ENCODE measurements at regions not wholly inside any gene's neighbourhood (a gene's known extent, or its start where the extent isn't known, plus 50 kb on each side); places are given as distances from the start of the nearest gene placed in this dataset.
"Not testable (repeated sequence)": the region's sequence is repeated elsewhere in the genome, so short reads cannot be mapped to it uniquely, and the experiment has no call there.

DNA sequence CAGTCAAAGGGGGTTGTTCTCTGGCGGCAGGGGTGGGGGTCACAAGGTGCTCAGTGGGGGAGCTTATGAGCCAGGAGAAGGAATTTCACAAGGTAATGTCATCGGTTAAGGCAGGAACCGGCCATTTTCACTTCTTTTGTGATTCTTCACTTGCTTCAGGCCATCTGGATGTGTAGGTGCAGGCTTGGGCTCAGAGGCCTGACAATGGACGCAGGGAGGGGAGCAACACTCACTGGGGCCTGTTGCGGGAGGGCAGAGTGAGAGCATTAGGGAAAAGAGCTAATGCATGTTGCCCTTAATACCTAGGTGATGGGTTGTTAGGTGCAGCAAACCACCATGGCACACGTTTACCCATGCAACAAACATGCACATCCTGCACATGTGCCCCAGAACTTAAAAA lies 98.0 kb upstream of the FAM47A start:
- DNase-seq: not testable (repeated sequence)

DNA sequence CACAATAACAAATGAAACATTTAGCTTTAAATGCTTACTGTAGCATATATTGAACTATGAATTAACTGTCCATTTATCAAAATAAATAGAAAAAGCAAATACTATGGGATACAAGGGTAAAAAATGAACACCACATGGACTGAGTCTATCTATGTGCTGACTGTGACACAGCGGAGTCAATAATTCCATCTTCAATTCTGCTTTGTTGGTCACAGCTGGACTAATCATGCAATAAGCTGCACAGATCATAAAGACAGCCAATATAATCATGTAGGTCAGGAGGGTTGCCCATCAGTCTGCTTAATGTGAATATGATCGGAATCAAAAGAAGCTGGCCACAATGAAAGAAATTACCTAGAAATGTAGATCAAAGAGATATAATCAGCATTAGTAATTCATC lies 95.7 kb upstream of the FAM47A start:
- DNase-seq: no peak

DNA sequence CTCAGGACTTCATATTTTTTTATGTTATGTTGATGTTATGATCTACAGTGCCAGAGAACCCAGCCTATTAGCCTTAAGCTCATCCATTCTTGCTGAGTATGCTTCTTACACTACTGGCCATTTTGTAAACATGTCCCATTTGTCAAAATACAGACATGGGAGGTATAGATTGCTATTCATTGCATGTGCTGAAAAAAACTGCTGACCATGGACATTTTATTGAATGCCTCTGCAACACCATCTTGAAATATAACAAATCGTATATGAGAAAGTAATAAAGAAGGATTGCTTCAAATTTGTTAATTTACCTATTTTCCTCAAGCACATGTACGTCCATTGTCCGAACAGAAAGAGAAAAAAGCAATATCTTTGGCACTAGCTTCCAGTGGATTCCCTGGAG lies 91.5 kb upstream of the FAM47A start:
- DNase-seq: no peak

DNA sequence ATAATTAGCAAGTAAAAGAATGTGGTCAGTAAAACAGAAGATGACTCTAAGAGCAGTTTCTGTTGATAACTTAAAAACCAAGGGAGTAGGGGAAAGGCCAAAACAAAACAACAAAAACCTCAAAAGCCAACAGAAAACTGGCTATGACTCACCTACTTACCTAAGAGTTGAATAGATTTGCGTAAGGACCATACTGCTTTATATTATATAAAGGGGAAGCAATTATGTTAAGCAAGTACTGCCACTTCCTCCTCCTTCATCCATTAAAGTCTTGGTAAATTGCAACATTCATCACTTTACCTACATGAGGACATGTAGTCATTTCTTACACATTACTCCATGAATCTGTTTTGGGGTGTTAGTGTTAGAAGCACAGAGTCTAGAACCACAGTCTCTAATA lies 85.9 kb upstream of the FAM47A start:
- no peak for DNase-seq

DNA sequence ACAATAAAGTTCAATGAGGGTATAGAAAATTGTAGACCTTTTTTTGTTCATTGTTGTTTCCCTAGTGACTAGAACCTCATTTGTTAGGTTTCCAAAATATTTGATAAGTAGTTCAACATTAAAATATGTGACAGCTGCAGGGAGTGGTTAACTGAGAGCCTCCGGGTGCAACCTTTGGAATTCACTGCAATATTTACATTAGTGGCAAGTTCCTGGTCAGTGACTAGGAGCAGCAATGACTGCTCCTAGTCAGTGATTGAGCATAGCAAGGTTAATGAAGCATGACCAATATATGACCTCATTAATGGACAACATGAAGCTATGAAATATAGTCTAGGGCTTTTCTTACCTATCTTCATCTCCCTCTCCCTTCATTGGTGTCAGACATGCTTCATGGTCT lies 65.8 kb upstream of the FAM47A start:
- DNase-seq: no peak
